BLaER1 (cell line): ENCODE measurements at regions not wholly inside any gene's neighbourhood (a gene's known extent, or its start where the extent isn't known, plus 50 kb on each side); places are given as distances from the start of the nearest gene placed in this dataset.
A peak's percentile ranks its signal among the peaks of the same experiment; 100 is the strongest.

Experiments
- H3K27ac ChIP-seq: shearing (Covaris generic); formaldehyde crosslinking; 2 replicates; pipeline ENCODE4 v1.8.1; 2022
- H3K27me3 ChIP-seq: shearing (Covaris generic); formaldehyde crosslinking; 2 replicates; pipeline ENCODE4 v1.8.1; 2022
- H3K36me3 ChIP-seq: shearing (Covaris generic); formaldehyde crosslinking; 2 replicates; pipeline ENCODE4 v1.8.1; 2022
- H3K4me1 ChIP-seq: shearing (Covaris generic); formaldehyde crosslinking; 2 replicates; pipeline ENCODE4 v1.8.1; 2022
- H3K4me2 ChIP-seq: shearing (Covaris generic); formaldehyde crosslinking; 2 replicates; pipeline ENCODE4 v1.8.1; 2022
- H3K4me3 ChIP-seq: shearing (Covaris generic); formaldehyde crosslinking; 2 replicates; pipeline ENCODE4 v1.8.1; 2022
- H3K9ac ChIP-seq: shearing (Covaris generic); formaldehyde crosslinking; 2 replicates; pipeline ENCODE4 v1.8.1; 2022
- H3K9me3 ChIP-seq: shearing (Covaris generic); formaldehyde crosslinking; 2 replicates; pipeline ENCODE4 v1.8.1; 2022
- H4K20me1 ChIP-seq: shearing (Covaris generic); formaldehyde crosslinking; 2 replicates; pipeline ENCODE4 v1.8.1; 2022
- Cebpa-rat ChIP-seq: shearing (Covaris generic); IDR thresholded peaks from 2 replicates; pipeline ENCODE4 v1.8.1; 2022

DNA sequence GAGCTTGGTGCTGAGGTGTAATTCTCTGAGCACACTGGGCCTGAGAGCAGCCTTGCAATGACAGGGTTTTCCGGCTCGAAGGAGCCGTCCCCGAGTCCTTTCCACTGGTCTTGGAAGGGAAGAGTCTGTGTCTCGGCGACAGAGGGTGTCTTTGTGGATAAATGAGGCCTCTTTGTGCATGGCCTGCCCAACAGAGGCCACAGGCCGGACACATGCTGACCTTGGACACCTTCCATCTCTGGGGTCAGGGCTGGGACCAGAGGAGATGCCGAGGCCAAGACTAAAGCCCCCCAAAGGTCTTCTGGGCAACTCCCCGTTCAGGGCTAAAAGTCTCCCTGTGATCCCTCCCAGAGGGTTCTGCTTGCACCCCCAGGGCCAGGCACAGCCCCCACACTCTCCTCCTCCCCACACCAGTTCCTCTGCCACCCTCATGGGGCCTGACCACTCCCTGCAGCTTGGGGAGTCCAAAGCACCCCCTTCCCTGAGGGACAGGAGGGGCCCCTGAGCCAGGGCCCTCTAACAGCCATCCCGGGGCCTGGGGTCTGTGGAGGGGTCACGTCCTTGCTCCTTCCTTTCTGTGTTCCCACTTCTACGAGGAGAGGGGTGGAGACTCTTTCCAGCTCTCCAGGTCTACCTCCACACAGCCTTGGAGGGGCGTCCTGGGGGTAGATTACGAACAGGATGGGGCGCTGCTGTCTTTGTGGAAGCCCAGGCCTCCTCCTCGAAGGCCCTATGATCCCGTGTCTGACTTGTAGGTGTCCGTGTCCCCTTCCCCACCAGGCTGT lies 130.6 kb upstream of the FAM20C start:
- Histone ChIP-seq H3K4me2 (peak overlapping the region; percentile 97), H3K9ac (peak overlapping the region; percentile 60; the same call in 1 of the 2 replicates), H4K20me1 (peaks cover 12% of the 10 kb centered on the region; the same call in 1 of the 2 replicates), H3K36me3 (no peaks in the 10 kb centered on the region), H3K9me3 (no peaks in the 10 kb centered on the region), H3K4me3 (no peak overlapping the region), H3K27me3 (no peaks in the 10 kb centered on the region), H3K4me1 (peaks cover 63% of the 10 kb centered on the region), H3K27ac (peak overlapping the region; percentile 50)
- TF ChIP-seq Cebpa-rat, result no peak

DNA sequence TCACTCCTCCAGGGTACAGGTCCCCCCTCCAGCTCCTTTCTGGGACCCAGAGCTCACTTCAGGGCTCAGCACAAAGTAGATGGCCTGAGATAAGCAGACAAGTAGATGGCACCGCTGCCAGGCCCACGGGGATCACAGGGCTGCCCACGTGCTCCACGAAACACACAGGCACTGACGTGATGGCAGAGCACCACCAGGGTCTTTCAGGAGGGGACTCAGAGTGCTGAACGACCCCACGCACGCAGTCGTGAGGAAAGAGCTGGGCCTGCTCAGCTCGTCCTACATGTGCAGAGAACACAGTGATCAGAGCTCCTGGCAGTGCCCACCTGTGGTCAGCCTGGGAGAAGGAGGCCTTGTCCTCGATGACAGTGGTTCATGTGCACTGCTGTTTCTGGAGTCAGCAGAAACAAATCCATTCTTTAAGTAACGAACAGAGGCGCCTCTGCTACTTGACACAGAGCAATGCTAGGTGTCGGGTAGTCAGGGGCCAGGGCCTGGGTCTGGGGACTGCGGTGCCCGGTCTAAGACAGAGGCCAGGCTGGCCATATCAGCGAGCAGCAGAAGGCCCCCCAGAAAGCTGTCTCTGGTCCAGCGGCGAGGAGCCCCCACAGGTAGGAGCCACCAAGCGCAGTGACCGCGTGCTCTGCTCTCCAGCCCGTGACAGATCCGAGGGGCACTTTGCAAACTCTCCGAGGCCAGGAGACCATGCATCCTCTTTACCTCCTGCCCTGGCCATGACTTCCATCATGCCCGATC lies 129.8 kb upstream of the FAM20C start:
- H3K27me3 ChIP-seq, result no peaks in the 10 kb centered on the region
- H3K4me2 ChIP-seq, result peak overlapping the region; percentile 97
- H3K36me3 ChIP-seq, result no peaks in the 10 kb centered on the region
- no peak for TF ChIP-seq Cebpa-rat
- no peaks in the 10 kb centered on the region for H3K9me3 ChIP-seq
- peak overlapping the region; percentile 70 for H3K27ac ChIP-seq
- peak overlapping the region; percentile 51 for H3K4me3 ChIP-seq
- H3K4me1 ChIP-seq, result peaks cover 71% of the 10 kb centered on the region
- H4K20me1 ChIP-seq, result peaks cover 12% of the 10 kb centered on the region; the same call in 1 of the 2 replicates
- peak overlapping the region; percentile 60 for H3K9ac ChIP-seq

DNA sequence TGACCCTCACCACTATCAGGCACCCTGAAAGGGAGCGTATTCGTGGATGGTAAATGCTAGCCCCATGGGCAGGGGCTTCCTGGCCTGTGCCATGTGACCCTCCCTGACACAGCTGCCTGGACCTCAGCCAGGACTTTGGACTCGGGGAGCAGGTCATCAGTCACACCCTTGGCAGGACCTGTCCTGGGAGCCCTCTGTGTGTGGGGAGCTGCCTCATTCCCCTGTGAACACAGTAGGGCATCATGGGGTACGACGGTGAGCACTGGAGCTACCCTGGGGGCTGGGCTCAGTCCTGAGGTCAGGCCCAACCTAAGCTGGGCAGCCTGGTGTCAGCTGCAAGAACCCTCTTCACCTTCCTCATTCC lies 129.3 kb upstream of the FAM20C start:
- no peaks in the 10 kb centered on the region for H3K36me3 ChIP-seq
- no peak for TF ChIP-seq Cebpa-rat
- H3K27me3 ChIP-seq, result no peaks in the 10 kb centered on the region
- peak overlapping the region; percentile 97 for H3K4me2 ChIP-seq
- H3K9me3 ChIP-seq, result no peaks in the 10 kb centered on the region; the same call in 1 of the 2 replicates
- peak overlapping the region; percentile 51 for H3K4me3 ChIP-seq
- peak overlapping the region; percentile 60; the same call in 1 of the 2 replicates for H3K9ac ChIP-seq
- peak overlapping the region; percentile 70 for H3K27ac ChIP-seq
- H4K20me1 ChIP-seq, result peaks cover 12% of the 10 kb centered on the region; the same call in 1 of the 2 replicates
- H3K4me1 ChIP-seq, result peaks cover 77% of the 10 kb centered on the region

DNA sequence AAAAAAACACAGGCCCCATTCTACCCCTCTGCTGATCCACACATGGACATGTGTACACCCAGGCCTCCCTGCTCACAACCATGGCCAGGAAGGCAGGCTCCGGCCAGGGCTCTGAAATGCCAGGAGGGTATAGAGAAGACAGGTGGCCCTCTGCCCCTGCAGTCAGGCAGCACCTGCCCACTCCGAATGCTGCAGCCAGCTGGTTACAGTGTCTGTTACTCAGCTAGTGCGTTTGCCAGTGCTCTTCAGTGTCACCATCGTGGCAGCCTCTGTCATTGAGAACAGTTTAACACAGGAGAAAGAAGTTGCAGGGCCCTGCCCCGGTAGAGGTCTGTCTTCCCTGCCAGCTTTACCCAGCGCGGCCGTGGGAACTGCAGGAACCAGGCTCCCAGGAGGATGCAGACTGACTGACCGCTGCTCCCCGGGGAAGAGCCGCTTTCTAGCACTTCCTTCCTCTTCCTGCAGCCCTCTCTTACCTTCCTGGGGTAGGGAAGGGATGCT lies 128.8 kb upstream of the FAM20C start:
- peak overlapping the region; percentile 97 for H3K4me2 ChIP-seq
- H3K27me3 ChIP-seq, result no peaks in the 10 kb centered on the region
- no peak for TF ChIP-seq Cebpa-rat
- peak overlapping the region; percentile 51 for H3K4me3 ChIP-seq
- H4K20me1 ChIP-seq, result peaks cover 12% of the 10 kb centered on the region; the same call in 1 of the 2 replicates
- no peaks in the 10 kb centered on the region for H3K36me3 ChIP-seq
- peak overlapping the region; percentile 60; the same call in 1 of the 2 replicates for H3K9ac ChIP-seq
- H3K4me1 ChIP-seq, result peaks cover 81% of the 10 kb centered on the region
- H3K9me3 ChIP-seq, result no peaks in the 10 kb centered on the region; the same call in 1 of the 2 replicates
- H3K27ac ChIP-seq, result peak overlapping the region; percentile 70

DNA sequence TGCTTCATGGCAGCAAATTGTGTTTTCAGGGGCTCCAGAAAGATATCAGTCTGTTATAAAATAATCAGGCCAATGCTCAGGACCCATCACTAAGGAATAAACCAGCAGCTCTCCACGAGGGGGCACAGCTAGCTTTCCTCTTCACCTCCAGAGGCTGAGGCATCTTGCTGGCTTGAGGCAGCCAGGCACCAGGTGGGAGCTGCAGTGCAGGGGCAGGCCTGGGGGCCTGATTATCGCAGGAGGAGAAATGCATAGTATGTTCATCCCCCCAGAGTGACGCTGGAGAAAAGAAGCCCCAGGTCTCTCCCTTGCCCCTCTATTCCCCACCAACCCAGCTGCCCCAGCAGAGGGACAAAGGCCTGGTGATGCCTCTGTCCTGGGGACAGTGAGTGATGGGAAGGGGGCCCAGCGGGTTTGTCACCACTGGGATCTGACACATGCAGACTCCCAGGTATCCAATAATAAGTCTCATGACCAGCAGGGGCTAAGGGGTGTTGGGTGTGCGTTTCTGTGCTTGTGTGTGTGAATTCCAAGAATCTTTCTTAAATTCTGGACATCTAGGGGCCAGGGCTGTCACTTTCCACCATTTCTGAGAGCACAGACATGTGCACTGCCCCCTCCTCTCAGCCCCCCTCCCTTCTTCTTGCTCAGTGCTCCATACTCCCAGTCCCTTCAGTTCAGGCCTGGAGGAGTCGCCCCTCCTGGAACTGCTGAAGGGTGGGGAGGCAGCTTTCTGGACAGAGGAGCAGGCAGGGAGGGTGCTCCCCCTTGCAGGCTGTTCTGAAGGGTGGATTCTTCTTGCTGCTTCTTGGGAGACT lies 128.1 kb upstream of the FAM20C start:
- no peaks in the 10 kb centered on the region for H3K36me3 ChIP-seq
- no peaks in the 10 kb centered on the region for H3K27me3 ChIP-seq
- H3K4me1 ChIP-seq, result peaks cover 86% of the 10 kb centered on the region

DNA sequence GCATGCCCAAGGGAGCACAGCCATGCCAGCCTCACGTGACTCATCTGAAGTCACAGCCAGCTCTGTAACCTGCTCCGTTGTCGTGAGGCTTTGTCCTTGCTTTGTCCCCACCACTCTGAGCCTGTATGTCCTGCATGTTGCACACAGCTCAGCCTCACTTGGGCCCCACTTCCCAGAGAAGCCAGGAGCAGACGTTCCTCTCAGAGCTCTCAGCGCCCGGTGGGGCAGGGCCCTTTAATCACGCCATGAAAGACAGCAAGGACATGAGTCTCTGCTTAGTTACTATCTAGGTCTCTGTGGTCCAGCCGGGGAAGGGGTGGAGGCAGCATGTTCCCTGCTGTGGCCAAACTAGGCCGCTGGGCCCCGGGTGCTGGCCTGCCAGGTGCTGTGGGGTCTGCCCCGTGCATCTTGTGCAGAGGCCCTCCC lies 127.4 kb upstream of the FAM20C start:
- H3K9ac ChIP-seq, result peak overlapping the region; percentile 38; the same call in 1 of the 2 replicates
- no peaks in the 10 kb centered on the region; the same call in 1 of the 2 replicates for H3K9me3 ChIP-seq
- peaks cover 12% of the 10 kb centered on the region; the same call in 1 of the 2 replicates for H4K20me1 ChIP-seq
- TF ChIP-seq Cebpa-rat, result no peak
- H3K27ac ChIP-seq, result peak overlapping the region; percentile 57
- no peaks in the 10 kb centered on the region for H3K36me3 ChIP-seq
- H3K4me3 ChIP-seq, result no peak overlapping the region
- H3K4me1 ChIP-seq, result peaks cover 86% of the 10 kb centered on the region
- H3K27me3 ChIP-seq, result no peaks in the 10 kb centered on the region
- H3K4me2 ChIP-seq, result peak overlapping the region; percentile 97

More for the DNA sequence above, 128.1 kb upstream of the FAM20C start:
- peak overlapping the region; percentile 51; the same call in 1 of the 2 replicates for H3K4me3 ChIP-seq
- H4K20me1 ChIP-seq, result peaks cover 12% of the 10 kb centered on the region; the same call in 1 of the 2 replicates
- H3K9ac ChIP-seq, result peak overlapping the region; percentile 38; the same call in 1 of the 2 replicates
- no peaks in the 10 kb centered on the region; the same call in 1 of the 2 replicates for H3K9me3 ChIP-seq
- peak overlapping the region; percentile 57 for H3K27ac ChIP-seq
- peak overlapping the region; percentile 97 for H3K4me2 ChIP-seq
- no peak for TF ChIP-seq Cebpa-rat

DNA sequence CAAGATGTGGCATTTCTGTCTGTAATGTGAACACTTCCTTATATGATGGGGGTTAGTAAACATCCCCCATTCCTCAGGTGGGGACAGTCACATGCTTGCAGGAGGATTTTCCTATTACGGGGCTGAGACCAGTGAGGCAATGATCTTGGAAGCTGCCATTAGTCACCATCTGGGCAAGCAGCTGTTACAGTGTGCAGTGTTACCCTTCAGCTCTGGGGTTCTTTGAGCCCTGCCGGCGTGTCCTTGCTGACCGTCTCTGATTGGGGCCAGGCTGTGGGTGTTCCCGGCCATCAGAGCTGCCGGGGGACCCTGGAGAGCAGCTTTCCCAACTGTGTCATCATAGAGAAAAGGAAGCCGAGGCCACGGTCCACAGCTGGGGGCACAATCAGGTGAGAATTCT lies 126.8 kb upstream of the FAM20C start:
- Histone ChIP-seq H3K9me3 (no peaks in the 10 kb centered on the region; the same call in 1 of the 2 replicates), H4K20me1 (peaks cover 12% of the 10 kb centered on the region; the same call in 1 of the 2 replicates), H3K27ac (no peak overlapping the region), H3K4me1 (peaks cover 85% of the 10 kb centered on the region), H3K4me3 (no peak overlapping the region), H3K4me2 (peak overlapping the region; percentile 97), H3K9ac (no peak overlapping the region), H3K36me3 (no peaks in the 10 kb centered on the region), H3K27me3 (no peaks in the 10 kb centered on the region)
- TF ChIP-seq Cebpa-rat, result no peak

DNA sequence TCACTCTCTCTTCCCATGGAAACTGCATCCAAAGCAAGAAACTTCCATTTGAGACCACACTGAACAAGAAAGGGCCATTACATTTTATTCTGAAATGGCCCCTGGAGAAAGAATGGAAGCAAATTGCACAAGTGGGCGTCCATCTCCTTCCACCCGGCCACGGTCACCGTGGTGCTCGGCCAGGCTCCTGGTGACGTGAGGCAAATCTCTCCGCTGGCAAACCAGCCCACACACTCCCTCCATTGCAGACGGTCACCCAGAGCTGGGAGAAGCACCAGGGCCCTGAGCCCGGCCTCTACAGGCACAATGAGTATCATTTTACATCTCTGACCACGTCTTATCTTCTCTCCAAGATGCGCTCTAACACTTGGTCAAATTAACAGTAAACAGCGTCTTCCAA lies 126.1 kb upstream of the FAM20C start:
- Histone ChIP-seq H3K9me3 (no peaks in the 10 kb centered on the region; the same call in 1 of the 2 replicates), H3K9ac (no peak overlapping the region), H3K4me1 (peaks cover 81% of the 10 kb centered on the region), H3K4me3 (no peak overlapping the region), H3K4me2 (peak overlapping the region; percentile 97), H4K20me1 (peaks cover 12% of the 10 kb centered on the region; the same call in 1 of the 2 replicates), H3K27me3 (no peaks in the 10 kb centered on the region), H3K36me3 (no peaks in the 10 kb centered on the region), H3K27ac (no peak overlapping the region)
- no peak for TF ChIP-seq Cebpa-rat

DNA sequence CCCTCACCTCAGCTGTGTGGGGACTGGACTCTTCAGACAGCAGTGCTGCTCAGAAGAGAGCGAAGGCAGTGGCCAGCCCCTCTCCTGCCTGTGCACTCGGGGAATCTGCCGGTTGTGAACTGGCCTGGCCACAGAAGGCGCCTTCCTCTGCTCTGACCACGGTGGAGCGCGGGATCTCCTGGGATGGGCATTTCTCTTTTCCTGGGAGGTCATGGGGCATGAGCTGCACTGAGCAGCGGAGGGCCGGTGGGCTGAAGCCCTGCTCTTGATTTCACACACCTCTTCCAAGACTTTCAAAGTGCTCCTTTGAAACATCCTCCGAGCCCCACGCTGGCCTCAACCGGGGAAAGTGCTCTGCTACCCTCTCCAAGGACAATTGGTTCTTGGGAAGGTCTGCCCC lies 125.6 kb upstream of the FAM20C start:
- H3K4me3 ChIP-seq, result no peak overlapping the region
- no peak for TF ChIP-seq Cebpa-rat
- peaks cover 77% of the 10 kb centered on the region for H3K4me1 ChIP-seq
- peak overlapping the region; percentile 97 for H3K4me2 ChIP-seq
- peaks cover 12% of the 10 kb centered on the region; the same call in 1 of the 2 replicates for H4K20me1 ChIP-seq
- H3K36me3 ChIP-seq, result no peaks in the 10 kb centered on the region
- no peaks in the 10 kb centered on the region for H3K27me3 ChIP-seq
- H3K27ac ChIP-seq, result no peak overlapping the region
- no peak overlapping the region for H3K9ac ChIP-seq
- no peaks in the 10 kb centered on the region; the same call in 1 of the 2 replicates for H3K9me3 ChIP-seq
